ENCODE measurements at regions not wholly inside any gene's neighbourhood (a gene's known extent, or its start where the extent isn't known, plus 50 kb on each side); places are given as distances from the start of the nearest gene placed in this dataset.

- Mint-ChIP-seq H3K4me3 (no peak overlapping the region), H3K27ac (no peak overlapping the region), H3K27me3 (ENCODE audit: low read depth) (peaks cover 31% of the 10 kb centered on the region), H3K9me3 (no peaks in the 10 kb centered on the region), H3K36me3 (no peaks in the 10 kb centered on the region), H3K4me1 (no peaks in the 10 kb centered on the region)
- DNase-seq (ENCODE audit: low spot score in 2 of 2, unreplicated experiment in 2 of 2) = no peak
- TF ChIP-seq CTCF (IDR thresholded peaks at IDR 0.05; ENCODE audit: unreplicated experiment) = no peak
Measured at GRCh38 chr1:14513111-14513510, 85.4 kb upstream of the KAZN start.

DNA sequence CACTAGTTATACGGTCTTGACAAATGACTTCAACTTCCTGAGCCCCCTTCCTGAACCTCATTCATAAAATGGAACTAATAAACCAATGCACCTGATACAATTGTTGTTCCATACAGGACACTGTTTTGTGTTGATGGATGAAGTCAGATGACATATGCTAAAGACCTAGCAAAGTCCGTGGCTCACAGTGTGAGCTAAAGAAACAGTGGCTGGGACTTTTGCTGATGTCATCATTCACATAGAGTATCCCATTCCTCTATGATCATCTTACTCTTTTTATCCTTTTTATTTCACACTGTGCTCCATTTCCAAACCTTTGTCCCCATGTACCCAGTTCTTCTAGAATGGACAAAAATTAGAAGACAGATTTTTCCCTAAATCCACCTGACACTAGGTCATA is 83.7 kb upstream of the KAZN start:
- H3K27me3 Mint-ChIP-seq (ENCODE audit: low read depth) = peaks cover 32% of the 10 kb centered on the region
- TF ChIP-seq CTCF (IDR thresholded peaks at IDR 0.05; ENCODE audit: unreplicated experiment) = no peak
- H3K4me3 Mint-ChIP-seq = no peak overlapping the region
- no peak for DNase-seq (ENCODE audit: low spot score in 2 of 2, unreplicated experiment in 2 of 2)
- no peak overlapping the region for H3K27ac Mint-ChIP-seq
- H3K36me3 Mint-ChIP-seq = no peaks in the 10 kb centered on the region
- H3K4me1 Mint-ChIP-seq = no peaks in the 10 kb centered on the region
- H3K9me3 Mint-ChIP-seq = no peaks in the 10 kb centered on the region

GRCh38 chr1:14516974-14517840 is 81.3 kb upstream of the KAZN start:
- TF ChIP-seq CTCF (IDR thresholded peaks at IDR 0.05; ENCODE audit: unreplicated experiment) = no peak
- Mint-ChIP-seq H3K4me1 (no peaks in the 10 kb centered on the region), H3K27ac (no peak overlapping the region), H3K4me3 (no peak overlapping the region), H3K36me3 (no peaks in the 10 kb centered on the region), H3K9me3 (no peaks in the 10 kb centered on the region), H3K27me3 (ENCODE audit: low read depth) (peaks cover 28% of the 10 kb centered on the region)
- no peak for DNase-seq (ENCODE audit: low spot score in 2 of 2, unreplicated experiment in 2 of 2)

DNA sequence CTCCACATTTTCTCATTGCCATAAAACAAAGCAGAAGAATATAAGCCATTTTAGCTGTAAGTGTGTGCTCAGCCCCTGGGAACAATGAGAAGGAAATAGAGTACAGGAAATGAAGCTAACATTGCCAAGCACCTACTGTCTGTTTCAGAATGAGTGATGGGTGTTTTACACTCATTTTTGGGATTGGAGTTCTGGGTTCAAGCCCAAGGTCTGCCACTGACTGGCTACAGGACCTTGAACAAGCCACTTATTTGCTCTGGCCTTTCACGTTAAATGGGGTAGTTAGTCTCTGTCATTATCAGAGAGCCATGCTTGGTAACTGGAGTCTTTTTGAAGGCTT is 80.7 kb upstream of the KAZN start:
- Mint-ChIP-seq H3K27me3 (ENCODE audit: low read depth) (peaks cover 24% of the 10 kb centered on the region), H3K9me3 (no peaks in the 10 kb centered on the region), H3K4me3 (no peak overlapping the region), H3K27ac (no peak overlapping the region), H3K4me1 (no peaks in the 10 kb centered on the region), H3K36me3 (no peaks in the 10 kb centered on the region)
- TF ChIP-seq CTCF (IDR thresholded peaks at IDR 0.05; ENCODE audit: unreplicated experiment) = no peak
- no peak for DNase-seq (ENCODE audit: low spot score in 2 of 2, unreplicated experiment in 2 of 2)

- DNase-seq (ENCODE audit: low spot score in 2 of 2, unreplicated experiment in 2 of 2) = no peak
- no peaks in the 10 kb centered on the region for H3K4me1 Mint-ChIP-seq
- no peaks in the 10 kb centered on the region for H3K9me3 Mint-ChIP-seq
- H3K27me3 Mint-ChIP-seq (ENCODE audit: low read depth) = peaks cover 32% of the 10 kb centered on the region
- H3K4me3 Mint-ChIP-seq = no peak overlapping the region
- no peak overlapping the region for H3K27ac Mint-ChIP-seq
- H3K36me3 Mint-ChIP-seq = no peaks in the 10 kb centered on the region
- TF ChIP-seq CTCF (IDR thresholded peaks at IDR 0.05; ENCODE audit: unreplicated experiment) = no peak
Measured at GRCh38 chr1:14519976-14520375, 78.5 kb upstream of the KAZN start.

All from mesothelial cell of epicardium (in vitro differentiated cells).